OCI-LY3 (cell line): ENCODE measurements at regions not wholly inside any gene's neighbourhood (a gene's known extent, or its start where the extent isn't known, plus 50 kb on each side); places are given as distances from the start of the nearest gene placed in this dataset.

ENCODE experiments used
- CTCF ChIP-seq: fragments of 200-600, 300-600 bp; sonication (generic); IDR thresholded peaks from 2 replicates; pipeline ENCODE4 v1.5.1; 2014; ENCODE audit warnings: antibody characterized with exemption, low read length, low read depth
- EZH2phosphoT487 ChIP-seq: fragments of 200-600 bp; shearing (Covaris generic); IDR thresholded peaks from 2 replicates; pipeline ENCODE4 v1.6.1; 2018; ENCODE audit warnings: antibody characterized with exemption, mixed run types, low read depth

- TF ChIP-seq CTCF (no peak), EZH2phosphoT487 (no peak)
These were observed 166.9 kb downstream of the SMAD6 start for GRCh38 chr15:66868918-66869317.
